Astrocyte (in vitro differentiated cells and primary cell): ENCODE measurements at regions not wholly inside any gene's neighbourhood (a gene's known extent, or its start where the extent isn't known, plus 50 kb on each side); places are given as distances from the start of the nearest gene placed in this dataset.

Source experiments
- DNase-seq: peaks from one replicate; pipeline ENCODE4 v3.0.0-alpha.2; 2010; ENCODE audit warnings: low read depth
- FAIRE-seq: peaks from 2 replicates; lab custom pipeline; 2011; peaks lifted over from hg19 to GRCh38; lab: Jason Lieb, UNC
- H2AFZ ChIP-seq: 2 replicates; pipeline ENCODE4 v1.6.0; 2012; ENCODE audit warnings: low read depth, low read length, inconsistent platforms
- H3K27ac ChIP-seq: 2 replicates; pipeline ENCODE4 v1.5.1; 2011; ENCODE audit warnings: low read depth, low read length, inconsistent platforms
- H3K27me3 ChIP-seq: 2 replicates; pipeline ENCODE4 v1.6.0; 2011; ENCODE audit warnings: low read length, inconsistent platforms; ENCODE audit not compliant: insufficient read depth
- H3K36me3 ChIP-seq: 2 replicates; pipeline ENCODE4 v1.5.1; 2011; ENCODE audit warnings: low read length, inconsistent platforms; ENCODE audit not compliant: insufficient read depth
- H3K4me1 ChIP-seq: 2 replicates; pipeline ENCODE4 v1.5.1; 2011; ENCODE audit warnings: low read length, inconsistent platforms; ENCODE audit not compliant: insufficient read depth
- H3K4me2 ChIP-seq: 2 replicates; pipeline ENCODE4 v1.6.0; 2012; ENCODE audit warnings: low read length, inconsistent platforms
- H3K4me3 ChIP-seq: 2 replicates; pipeline ENCODE4 v1.5.1; 2011; ENCODE audit warnings: low read depth, mild to moderate bottlenecking, low read length, inconsistent platforms; ENCODE audit not compliant: insufficient read depth
- H3K79me2 ChIP-seq: 2 replicates; pipeline ENCODE4 v1.6.0; 2012; ENCODE audit warnings: mild to moderate bottlenecking, low read length, inconsistent platforms; ENCODE audit not compliant: insufficient read depth
- H3K9ac ChIP-seq: 2 replicates; pipeline ENCODE4 v1.6.0; 2012; ENCODE audit warnings: mild to moderate bottlenecking, low read length, inconsistent platforms
- H3K9me3 ChIP-seq: 2 replicates; pipeline ENCODE4 v1.5.1; 2012; ENCODE audit warnings: low read depth, mild to moderate bottlenecking, low read length, inconsistent platforms; ENCODE audit not compliant: insufficient read depth
- H4K20me1 ChIP-seq: 2 replicates; pipeline ENCODE4 v1.6.0; 2012; ENCODE audit warnings: low read length, inconsistent platforms; ENCODE audit not compliant: insufficient read depth
- H3K27ac Mint-ChIP-seq: one replicate; pipeline ENCODE4 v1.8.0; 2021; ENCODE audit warnings: mild to moderate bottlenecking, mixed read lengths; ENCODE audit not compliant: unreplicated experiment
- H3K27me3 Mint-ChIP-seq: one replicate; pipeline ENCODE4 v1.8.0; 2021; ENCODE audit warnings: low read depth, mixed read lengths; ENCODE audit not compliant: unreplicated experiment
- H3K36me3 Mint-ChIP-seq: one replicate; pipeline ENCODE4 v1.8.0; 2021; ENCODE audit warnings: low read depth, mixed read lengths; ENCODE audit not compliant: unreplicated experiment
- H3K4me1 Mint-ChIP-seq: one replicate; pipeline ENCODE4 v1.8.0; 2021; ENCODE audit warnings: low read depth, mixed read lengths; ENCODE audit not compliant: unreplicated experiment
- H3K4me3 Mint-ChIP-seq: one replicate; pipeline ENCODE4 v1.8.0; 2021; ENCODE audit warnings: mild to moderate bottlenecking, moderate library complexity, mixed read lengths; ENCODE audit not compliant: unreplicated experiment
- H3K9me3 Mint-ChIP-seq: one replicate; pipeline ENCODE4 v1.8.0; 2021; ENCODE audit warnings: mild to moderate bottlenecking, mixed read lengths; ENCODE audit not compliant: unreplicated experiment
- CTCF ChIP-seq: IDR thresholded peaks from 2 replicates; pipeline ENCODE4 v1.5.1; 2011; ENCODE audit warnings: low read depth, mild to moderate bottlenecking, inconsistent platforms, low read length, moderate library complexity; ENCODE audit not compliant: insufficient read depth
- EZH2 ChIP-seq: IDR thresholded peaks from 2 replicates; pipeline ENCODE4 v1.6.1; 2012; ENCODE audit warnings: mild to moderate bottlenecking, low read length, inconsistent platforms; ENCODE audit not compliant: insufficient read depth

GRCh38 chr22:49587987-49588386, 239.7 kb downstream of the BRD1 start:
- peaks cover 2% of the 10 kb centered on the region for H3K9me3 ChIP-seq
- no peaks in the 10 kb centered on the region for H3K27me3 ChIP-seq
- H3K9ac ChIP-seq: no peak overlapping the region
- Mint-ChIP-seq H3K27ac (no peak overlapping the region), H3K36me3 (no peaks in the 10 kb centered on the region), H3K4me1 (no peaks in the 10 kb centered on the region), H3K9me3 (peaks cover 4% of the 10 kb centered on the region), H3K4me3 (no peak overlapping the region), H3K27me3 (peaks cover 47% of the 10 kb centered on the region)
- no peak overlapping the region for H3K27ac ChIP-seq
- no peak overlapping the region for H3K4me3 ChIP-seq
- TF ChIP-seq CTCF: no peak
- TF ChIP-seq EZH2: no peak
- H2AFZ ChIP-seq: no peak overlapping the region
- H3K4me1 ChIP-seq: no peaks in the 10 kb centered on the region
- no peaks in the 10 kb centered on the region for H3K36me3 ChIP-seq
- FAIRE-seq (no peak), DNase-seq (no peak)
- H3K4me2 ChIP-seq: no peak overlapping the region
- no peaks in the 10 kb centered on the region for H3K79me2 ChIP-seq
- no peaks in the 10 kb centered on the region for H4K20me1 ChIP-seq

- H3K4me3 Mint-ChIP-seq: no peak overlapping the region
- H3K27me3 Mint-ChIP-seq: peaks cover 53% of the 10 kb centered on the region
- H3K4me1 Mint-ChIP-seq: no peaks in the 10 kb centered on the region
- H3K27me3 ChIP-seq: no peaks in the 10 kb centered on the region
- no peak overlapping the region for H2AFZ ChIP-seq
- DNase-seq (no peak), FAIRE-seq (no peak)
- no peak overlapping the region for H3K4me2 ChIP-seq
- H3K79me2 ChIP-seq: no peaks in the 10 kb centered on the region
- no peaks in the 10 kb centered on the region for H4K20me1 ChIP-seq
- H3K27ac Mint-ChIP-seq: no peak overlapping the region
- H3K27ac ChIP-seq: no peak overlapping the region
- H3K9me3 ChIP-seq: no peaks in the 10 kb centered on the region
- H3K36me3 ChIP-seq: no peaks in the 10 kb centered on the region
- no peaks in the 10 kb centered on the region for H3K36me3 Mint-ChIP-seq
- peaks cover 4% of the 10 kb centered on the region for H3K9me3 Mint-ChIP-seq
- TF ChIP-seq EZH2: no peak
- TF ChIP-seq CTCF: no peak
- H3K4me3 ChIP-seq: no peak overlapping the region
- no peaks in the 10 kb centered on the region for H3K4me1 ChIP-seq
- H3K9ac ChIP-seq: no peak overlapping the region
These were observed 240.3 kb downstream of the BRD1 start for GRCh38 chr22:49587421-49587820.

GRCh38 chr22:49586873-49587272, 240.8 kb downstream of the BRD1 start:
- peaks cover 55% of the 10 kb centered on the region for H3K27me3 Mint-ChIP-seq
- FAIRE-seq: no peak

More at GRCh38 chr22:49586873-49587272, 240.8 kb downstream of the BRD1 start:
- Histone ChIP-seq H4K20me1 (no peaks in the 10 kb centered on the region), H3K27me3 (no peaks in the 10 kb centered on the region), H3K4me1 (no peaks in the 10 kb centered on the region), H2AFZ (no peak overlapping the region), H3K79me2 (no peaks in the 10 kb centered on the region), H3K36me3 (no peaks in the 10 kb centered on the region), H3K4me2 (no peak overlapping the region), H3K9me3 (no peaks in the 10 kb centered on the region), H3K9ac (no peak overlapping the region), H3K4me3 (no peak overlapping the region), H3K27ac (no peak overlapping the region)
- H3K4me3 Mint-ChIP-seq: no peak overlapping the region
- no peak for TF ChIP-seq CTCF
- TF ChIP-seq EZH2: no peak
- no peak for DNase-seq
- peaks cover 4% of the 10 kb centered on the region for H3K9me3 Mint-ChIP-seq
- no peaks in the 10 kb centered on the region for H3K4me1 Mint-ChIP-seq
- H3K27ac Mint-ChIP-seq: no peak overlapping the region
- no peaks in the 10 kb centered on the region for H3K36me3 Mint-ChIP-seq
